ENCODE measurements at regions not wholly inside any gene's neighbourhood (a gene's known extent, or its start where the extent isn't known, plus 50 kb on each side); places are given as distances from the start of the nearest gene placed in this dataset.
"Not testable (repeated sequence)": the region's sequence is repeated elsewhere in the genome, so short reads cannot be mapped to it uniquely, and the experiment has no call there.

- H3K4me3 ChIP-seq (ENCODE audit: low read length in 2 of 2); intact Hi-C loops (cut with DNase I); H3K36me3 ChIP-seq (ENCODE audit: control insufficient read depth in 1 of 2, insufficient read depth in 2 of 2, low read length in 1 of 2); H3K4me1 ChIP-seq (ENCODE audit: control insufficient read depth in 1 of 2, insufficient read depth in 2 of 2, low read length in 2 of 2); DNase-seq; H3K27me3 ChIP-seq (ENCODE audit: control insufficient read depth in 1 of 2, insufficient read depth in 2 of 2, low read length in 1 of 2); ATAC-seq (ENCODE audit: low FRiP score); H3K27ac ChIP-seq (ENCODE audit: low read depth in 1 of 2, low read length in 2 of 2); H3K9me3 ChIP-seq (ENCODE audit: control insufficient read depth, low read length): not testable (repeated sequence)
- 76 to 88% methylated on average over 4 of the region's 4 CpGs for WGBS, 2 donors
Observed at GRCh38 chr15:20239186-20239585, 302.4 kb downstream of the GOLGA6L6 start.

- DNase-seq; ATAC-seq (ENCODE audit: low FRiP score); intact Hi-C loops (cut with DNase I); H3K4me1 ChIP-seq (ENCODE audit: control insufficient read depth in 1 of 2, insufficient read depth in 2 of 2, low read length in 2 of 2); H3K36me3 ChIP-seq (ENCODE audit: control insufficient read depth in 1 of 2, insufficient read depth in 2 of 2, low read length in 1 of 2); H3K27ac ChIP-seq (ENCODE audit: low read depth in 1 of 2, low read length in 2 of 2); H3K4me3 ChIP-seq (ENCODE audit: low read length in 2 of 2); H3K9me3 ChIP-seq (ENCODE audit: control insufficient read depth, low read length); H3K27me3 ChIP-seq (ENCODE audit: control insufficient read depth in 1 of 2, insufficient read depth in 2 of 2, low read length in 1 of 2): not testable (repeated sequence)
- 70 to 71% methylated on average over 13 of the region's 13 CpGs for WGBS, 2 donors
Observed at GRCh38 chr15:20237256-20238020, 304.2 kb downstream of the GOLGA6L6 start.

GRCh38 chr15:20235728-20236127 lies 305.9 kb downstream of the GOLGA6L6 start:
- H3K4me1 ChIP-seq (ENCODE audit: control insufficient read depth in 1 of 2, insufficient read depth in 2 of 2, low read length in 2 of 2); intact Hi-C loops (cut with DNase I); H3K9me3 ChIP-seq (ENCODE audit: control insufficient read depth, low read length); DNase-seq; H3K27me3 ChIP-seq (ENCODE audit: control insufficient read depth in 1 of 2, insufficient read depth in 2 of 2, low read length in 1 of 2); H3K4me3 ChIP-seq (ENCODE audit: low read length in 2 of 2); H3K27ac ChIP-seq (ENCODE audit: low read depth in 1 of 2, low read length in 2 of 2); H3K36me3 ChIP-seq (ENCODE audit: control insufficient read depth in 1 of 2, insufficient read depth in 2 of 2, low read length in 1 of 2); ATAC-seq (ENCODE audit: low FRiP score): not testable (repeated sequence)
- WGBS, 2 donors: 75% methylated on average over 6 of the region's 6 CpGs

GRCh38 chr15:20234006-20234540 lies 307.5 kb downstream of the GOLGA6L6 start:
- H3K27me3 ChIP-seq (ENCODE audit: control insufficient read depth in 1 of 2, insufficient read depth in 2 of 2, low read length in 1 of 2); H3K27ac ChIP-seq (ENCODE audit: low read depth in 1 of 2, low read length in 2 of 2); H3K4me1 ChIP-seq (ENCODE audit: control insufficient read depth in 1 of 2, insufficient read depth in 2 of 2, low read length in 2 of 2); H3K36me3 ChIP-seq (ENCODE audit: control insufficient read depth in 1 of 2, insufficient read depth in 2 of 2, low read length in 1 of 2); DNase-seq; intact Hi-C loops (cut with DNase I); ATAC-seq (ENCODE audit: low FRiP score); H3K4me3 ChIP-seq (ENCODE audit: low read length in 2 of 2); H3K9me3 ChIP-seq (ENCODE audit: control insufficient read depth, low read length): not testable (repeated sequence)
- 74 to 75% methylated on average over 12 of the region's 12 CpGs for WGBS, 2 donors

- intact Hi-C loops (cut with DNase I); H3K27ac ChIP-seq (ENCODE audit: low read depth in 1 of 2, low read length in 2 of 2): not testable (repeated sequence)
- 66 to 70% methylated on average over 5 of the region's 5 CpGs for WGBS, 2 donors
Observed at GRCh38 chr15:20232457-20232856, 309.1 kb downstream of the GOLGA6L6 start.

GRCh38 chr15:20230656-20231055 lies 310.9 kb downstream of the GOLGA6L6 start:
- H3K36me3 ChIP-seq (ENCODE audit: control insufficient read depth in 1 of 2, insufficient read depth in 2 of 2, low read length in 1 of 2); H3K27me3 ChIP-seq (ENCODE audit: control insufficient read depth in 1 of 2, insufficient read depth in 2 of 2, low read length in 1 of 2); intact Hi-C loops (cut with DNase I); H3K4me3 ChIP-seq (ENCODE audit: low read length in 2 of 2); H3K27ac ChIP-seq (ENCODE audit: low read depth in 1 of 2, low read length in 2 of 2); DNase-seq; H3K4me1 ChIP-seq (ENCODE audit: control insufficient read depth in 1 of 2, insufficient read depth in 2 of 2, low read length in 2 of 2); ATAC-seq (ENCODE audit: low FRiP score); H3K9me3 ChIP-seq (ENCODE audit: control insufficient read depth, low read length): not testable (repeated sequence)
- 67 to 69% methylated on average over 3 of the region's 3 CpGs for WGBS, 2 donors

More at GRCh38 chr15:20232457-20232856, 309.1 kb downstream of the GOLGA6L6 start:
- not testable (repeated sequence) for ATAC-seq (ENCODE audit: low FRiP score); H3K27me3 ChIP-seq (ENCODE audit: control insufficient read depth in 1 of 2, insufficient read depth in 2 of 2, low read length in 1 of 2); DNase-seq; H3K4me3 ChIP-seq (ENCODE audit: low read length in 2 of 2); H3K4me1 ChIP-seq (ENCODE audit: control insufficient read depth in 1 of 2, insufficient read depth in 2 of 2, low read length in 2 of 2); H3K9me3 ChIP-seq (ENCODE audit: control insufficient read depth, low read length); H3K36me3 ChIP-seq (ENCODE audit: control insufficient read depth in 1 of 2, insufficient read depth in 2 of 2, low read length in 1 of 2)

- intact Hi-C loops (cut with DNase I): not testable (repeated sequence)
- WGBS, 2 donors: 75 to 77% methylated on average over 8 of the region's 8 CpGs
Observed at GRCh38 chr15:20228791-20229190, 312.8 kb downstream of the GOLGA6L6 start.

GRCh38 chr15:20227119-20227853 lies 314.3 kb downstream of the GOLGA6L6 start:
- H3K27me3 ChIP-seq (ENCODE audit: control insufficient read depth in 1 of 2, insufficient read depth in 2 of 2, low read length in 1 of 2); H3K9me3 ChIP-seq (ENCODE audit: control insufficient read depth, low read length); H3K4me3 ChIP-seq (ENCODE audit: low read length in 2 of 2); ATAC-seq (ENCODE audit: low FRiP score); intact Hi-C loops (cut with DNase I); H3K27ac ChIP-seq (ENCODE audit: low read depth in 1 of 2, low read length in 2 of 2); H3K4me1 ChIP-seq (ENCODE audit: control insufficient read depth in 1 of 2, insufficient read depth in 2 of 2, low read length in 2 of 2); H3K36me3 ChIP-seq (ENCODE audit: control insufficient read depth in 1 of 2, insufficient read depth in 2 of 2, low read length in 1 of 2); DNase-seq: not testable (repeated sequence)
- 30 to 40% methylated on average over 1 of the region's 1 CpG for WGBS, 2 donors

More at GRCh38 chr15:20228791-20229190, 312.8 kb downstream of the GOLGA6L6 start:
- H3K9me3 ChIP-seq (ENCODE audit: control insufficient read depth, low read length); H3K4me1 ChIP-seq (ENCODE audit: control insufficient read depth in 1 of 2, insufficient read depth in 2 of 2, low read length in 2 of 2); H3K4me3 ChIP-seq (ENCODE audit: low read length in 2 of 2); H3K36me3 ChIP-seq (ENCODE audit: control insufficient read depth in 1 of 2, insufficient read depth in 2 of 2, low read length in 1 of 2); H3K27ac ChIP-seq (ENCODE audit: low read depth in 1 of 2, low read length in 2 of 2); H3K27me3 ChIP-seq (ENCODE audit: control insufficient read depth in 1 of 2, insufficient read depth in 2 of 2, low read length in 1 of 2); ATAC-seq (ENCODE audit: low FRiP score): not testable (repeated sequence)
- DNase-seq: peak in 1 of 2 donors; percentile 17

All from aorta (tissue), 5 donors.